Gastrocnemius medialis (tissue), 4 donors: ENCODE measurements at regions not wholly inside any gene's neighbourhood (a gene's known extent, or its start where the extent isn't known, plus 50 kb on each side); places are given as distances from the start of the nearest gene placed in this dataset.

Experiments
- CTCF ChIP-seq, 5 experiments: fragments of 450-650 bp in 3 of 5; fragments of 200-600 bp in 2 of 5; sonication (generic) in 2 of 5; IDR thresholded peaks in 4 of 5; conservative IDR thresholded peaks in 1 of 5; 1 replicate in 4 of 5; 2 replicates in 1 of 5; pipeline ENCODE4 v1.5.1; 2016 to 2019; ENCODE audit warnings: antibody characterized with exemption in 5 of 5, mild to moderate bottlenecking in 3 of 5, moderate library complexity in 3 of 5
- POLR2A ChIP-seq, 2 donors: fragments of 450-650 bp; IDR thresholded peaks; one replicate each; pipeline ENCODE4 v1.6.1; 2017; ENCODE audit warnings: antibody characterized with exemption in 2 of 2, mild to moderate bottlenecking in 2 of 2, moderate library complexity in 2 of 2

- no peak for TF ChIP-seq CTCF (IDR thresholded peaks at IDR 0.05 in 4 of 5, conservative IDR thresholded peaks at IDR 0.05 in 1 of 5)
- TF ChIP-seq POLR2A (IDR thresholded peaks at IDR 0.05): no peak
Measured at GRCh38 chr14:52153939-52154338, 85.1 kb upstream of the NID2 start.
